ENCODE measurements at regions not wholly inside any gene's neighbourhood (a gene's known extent, or its start where the extent isn't known, plus 50 kb on each side); places are given as distances from the start of the nearest gene placed in this dataset.

- no peak for DNase-seq
Observed at GRCh38 chr3:36197151-36197550, 183.2 kb upstream of the STAC start.

- DNase-seq = no peak
Observed at GRCh38 chr3:36201546-36201945, 178.8 kb upstream of the STAC start.

DNA sequence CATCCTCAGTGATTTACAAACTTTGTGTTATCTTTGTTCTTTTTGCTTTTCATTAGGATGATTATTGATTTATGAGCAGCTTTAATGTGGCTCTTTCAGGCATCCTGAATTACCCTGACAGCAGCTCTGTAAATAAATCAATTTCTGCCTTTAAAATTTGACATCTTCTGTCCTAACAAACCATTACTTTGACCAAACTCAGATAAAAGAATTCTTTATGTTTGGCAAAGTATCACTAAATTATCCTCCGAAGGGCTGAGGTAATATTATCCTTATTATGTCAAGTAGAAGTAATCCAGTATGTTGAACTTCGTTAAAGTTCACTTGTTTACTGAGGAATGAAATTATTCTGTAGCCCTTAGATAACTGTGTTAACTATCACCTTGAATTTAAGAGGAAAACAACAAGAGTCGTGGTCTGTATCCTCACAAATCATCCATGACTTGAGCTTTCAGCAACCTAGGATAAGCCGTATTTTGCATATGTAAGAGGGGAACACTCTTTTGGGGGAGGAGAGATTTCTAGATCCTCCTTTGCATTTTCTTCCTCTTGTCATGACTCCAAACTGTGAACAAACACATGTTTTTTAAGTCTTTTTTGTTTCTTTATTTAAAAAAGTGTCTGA is 173.2 kb upstream of the STAC start:
- DNase-seq = no peak

- no peak for DNase-seq
Observed at GRCh38 chr3:36210840-36211651, 169.3 kb upstream of the STAC start.

DNA sequence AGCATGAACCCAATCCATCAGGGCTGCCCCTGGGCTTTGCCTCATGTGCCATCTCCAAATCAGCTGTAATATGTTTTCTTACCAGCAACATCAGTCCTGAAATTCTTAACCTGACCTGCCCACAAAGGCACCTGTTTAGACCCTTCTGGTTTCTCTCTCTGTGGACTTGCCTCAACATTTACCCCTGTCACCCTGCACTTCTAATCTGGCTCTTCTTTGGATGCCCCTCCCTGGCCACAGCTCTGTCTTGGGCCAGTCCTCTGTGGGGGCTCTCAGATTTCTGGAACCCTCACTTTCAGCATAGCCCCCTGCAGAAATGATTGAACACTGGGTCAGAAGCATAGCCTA is 168.7 kb upstream of the STAC start:
- DNase-seq = no peak

- DNase-seq = no peak
Observed at GRCh38 chr3:36212251-36212650, 168.1 kb upstream of the STAC start.

DNA sequence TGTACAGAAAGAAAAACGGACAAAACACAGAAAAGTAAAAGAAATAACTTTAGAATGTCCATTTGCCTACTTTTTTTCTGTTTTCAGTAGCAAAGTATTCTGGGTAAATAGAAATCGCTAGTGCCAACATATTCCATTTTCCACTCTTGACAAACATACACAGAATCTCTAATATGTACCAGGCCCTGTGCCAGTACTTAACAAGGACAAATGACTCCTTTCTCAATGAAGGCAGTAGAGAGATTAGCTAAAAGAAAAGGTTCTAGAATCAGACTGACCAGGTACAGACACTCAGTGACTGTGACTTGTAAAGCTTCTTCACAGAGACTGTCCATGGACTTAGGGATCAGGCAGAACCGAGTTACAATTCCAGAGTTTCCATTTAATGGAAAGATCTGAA is 165.8 kb upstream of the STAC start:
- DNase-seq = no peak

- no peak for DNase-seq
Observed at GRCh38 chr3:36215241-36215640, 165.1 kb upstream of the STAC start.

GRCh38 chr3:36219398-36219797 is 160.9 kb upstream of the STAC start:
- DNase-seq = no peak

GRCh38 chr3:36220173-36220572 is 160.1 kb upstream of the STAC start:
- DNase-seq = no peak

- DNase-seq = no peak
Observed at GRCh38 chr3:36221975-36222374, 158.3 kb upstream of the STAC start.

- no peak for DNase-seq
Observed at GRCh38 chr3:36227980-36228379, 152.3 kb upstream of the STAC start.

DNA sequence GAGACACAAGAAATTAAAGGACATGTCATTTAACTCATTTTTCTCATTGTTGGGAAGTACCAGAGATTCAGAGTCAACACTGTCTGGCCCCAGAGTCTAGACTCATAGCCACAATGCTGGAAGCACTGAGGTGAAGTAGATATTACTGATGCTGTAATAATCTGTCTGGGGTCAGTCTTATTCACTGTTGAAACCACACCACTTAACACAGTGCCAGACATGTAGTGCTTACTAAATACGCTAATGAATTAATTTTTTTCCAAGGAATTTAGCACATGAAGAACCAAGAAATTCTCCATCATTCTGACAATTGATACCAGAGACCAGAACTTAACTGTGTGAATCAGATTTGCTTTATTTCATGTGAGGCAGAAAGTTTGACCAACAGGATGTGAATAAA is 150.8 kb upstream of the STAC start:
- no peak for DNase-seq

- no peak for DNase-seq
Observed at GRCh38 chr3:36232797-36233489, 147.4 kb upstream of the STAC start.

- no peak for DNase-seq
Observed at GRCh38 chr3:36244728-36245127, 135.6 kb upstream of the STAC start.

DNA sequence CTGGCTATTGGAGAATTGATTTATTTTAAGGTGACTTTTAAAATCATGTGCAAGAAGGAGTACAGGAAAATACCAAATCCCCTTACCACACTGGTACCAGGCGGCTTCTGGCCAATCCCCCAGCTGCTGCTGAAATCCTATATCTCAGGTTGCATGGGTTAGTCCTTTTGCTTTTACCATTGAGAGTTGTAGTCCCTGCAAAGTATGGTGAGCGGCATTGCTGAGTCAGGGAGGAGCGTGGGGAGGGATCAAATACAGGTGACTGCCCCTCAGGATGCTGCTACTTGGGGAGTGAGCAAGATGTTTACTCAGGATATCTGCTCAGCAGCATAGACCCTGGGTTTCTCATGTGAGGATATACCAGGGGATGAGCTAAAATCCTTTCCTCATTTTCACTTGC is 131.9 kb upstream of the STAC start:
- no peak for DNase-seq

DNA sequence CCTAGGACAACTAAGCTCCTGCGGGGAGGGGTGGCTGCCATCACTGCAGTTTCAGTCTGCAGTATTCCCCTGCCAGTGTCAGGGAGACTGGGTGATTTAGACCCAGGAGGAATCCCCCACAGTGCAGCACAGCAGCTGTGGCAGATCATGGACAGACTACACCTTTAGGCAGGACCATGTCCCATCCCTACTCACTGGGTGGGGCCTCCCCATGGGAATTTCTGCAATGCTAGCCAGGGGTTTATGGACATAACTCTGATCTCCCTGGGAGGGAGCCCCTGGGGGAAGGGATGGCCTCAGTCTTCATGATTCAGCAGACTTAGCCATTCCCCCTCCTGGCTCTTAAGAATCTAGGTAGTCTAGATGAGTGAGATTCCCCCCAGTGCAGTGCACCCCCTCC is 130.1 kb upstream of the STAC start:
- no peak for DNase-seq

DNA sequence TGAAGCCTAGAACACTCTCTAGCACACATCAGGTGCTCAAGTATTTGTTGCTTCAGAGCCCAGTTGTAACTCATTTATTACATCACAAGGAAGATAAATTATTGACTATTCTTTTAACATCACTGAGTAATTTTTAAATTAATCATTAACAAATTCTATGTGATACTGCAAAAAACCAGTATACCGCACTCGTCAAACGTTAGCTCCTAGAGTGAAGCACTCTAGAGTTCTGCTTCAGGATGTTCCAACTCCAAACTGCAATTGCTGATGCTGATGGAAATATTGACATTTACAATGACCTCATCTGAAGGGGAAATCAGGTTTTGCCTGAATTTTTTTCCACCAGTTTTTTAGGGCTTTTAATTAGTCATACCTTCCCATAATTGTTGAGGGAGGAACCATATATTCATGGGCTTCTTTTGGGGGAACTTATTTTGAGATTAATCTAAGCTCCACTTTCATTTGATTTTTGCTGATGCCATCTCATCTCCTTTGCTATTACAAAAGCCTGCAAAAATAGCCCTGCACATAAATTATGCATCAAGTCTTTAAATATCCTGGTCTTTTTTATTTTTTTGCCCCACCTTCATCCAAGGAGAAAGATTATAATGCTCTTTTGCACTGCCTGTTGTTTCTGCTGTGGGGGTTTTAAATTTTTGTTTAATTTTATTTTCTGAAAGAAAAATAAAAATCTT is 123.0 kb upstream of the STAC start:
- no peak for DNase-seq

GRCh38 chr3:36258421-36258820 is 121.9 kb upstream of the STAC start:
- no peak for DNase-seq

- no peak for DNase-seq
Observed at GRCh38 chr3:36259580-36259979, 120.7 kb upstream of the STAC start.

DNA sequence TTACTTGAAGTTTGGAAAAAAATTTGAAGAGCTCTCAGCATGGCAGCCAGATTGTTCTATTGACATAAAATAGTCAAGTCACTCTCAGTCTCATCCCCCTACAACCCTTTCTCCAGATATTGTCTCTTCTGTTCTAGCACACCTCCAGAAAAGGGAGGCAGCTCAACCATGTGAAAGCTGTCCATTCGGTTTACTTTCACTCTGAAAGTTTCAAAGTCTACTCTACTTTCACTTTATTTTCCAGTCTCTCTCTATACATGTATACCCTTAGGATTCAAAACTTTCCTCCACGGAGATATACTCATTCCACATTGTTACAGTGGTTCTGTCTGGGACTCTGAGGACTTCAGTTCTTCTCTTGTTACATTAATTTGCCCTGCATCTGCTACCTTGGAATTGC is 111.0 kb upstream of the STAC start:
- DNase-seq = no peak

DNA sequence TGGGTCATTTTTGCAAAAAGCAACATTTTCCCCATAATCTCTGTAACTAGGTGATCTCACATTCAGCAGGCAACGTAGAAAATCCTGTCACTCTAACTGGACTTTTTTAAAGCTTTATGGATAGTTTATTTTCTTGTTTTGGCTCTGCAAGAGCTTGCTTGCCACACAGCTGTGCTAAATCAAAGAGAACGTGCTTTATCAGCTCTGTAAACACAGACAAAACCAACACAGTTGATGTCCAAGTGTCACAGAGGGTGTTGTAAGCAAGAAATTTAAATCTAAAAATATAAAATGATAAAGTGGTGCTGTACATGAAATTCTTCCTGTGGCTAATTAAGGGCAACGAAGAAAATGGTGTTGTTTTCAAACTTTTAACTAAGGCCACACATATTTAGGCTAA is 97.5 kb upstream of the STAC start:
- no peak for DNase-seq

DNA sequence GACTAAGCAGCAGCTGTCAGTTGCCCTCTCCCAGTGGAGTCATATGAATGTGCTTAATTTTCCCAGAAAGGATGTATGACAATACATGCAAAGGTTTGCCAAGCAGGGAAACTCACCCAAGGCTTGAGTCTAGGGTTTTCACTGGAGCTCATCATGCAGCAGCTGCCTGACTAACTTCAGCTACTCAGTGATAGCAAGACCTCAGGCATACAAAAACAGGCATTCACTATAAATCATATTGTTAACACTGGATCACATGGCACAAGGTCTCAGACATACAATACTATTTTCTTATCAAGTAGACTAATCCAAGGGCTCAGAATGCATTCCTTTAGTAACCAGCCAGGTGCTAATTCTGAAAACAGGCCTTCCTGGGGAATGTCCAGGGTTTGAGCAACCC is 85.0 kb upstream of the STAC start:
- no peak for DNase-seq

DNA sequence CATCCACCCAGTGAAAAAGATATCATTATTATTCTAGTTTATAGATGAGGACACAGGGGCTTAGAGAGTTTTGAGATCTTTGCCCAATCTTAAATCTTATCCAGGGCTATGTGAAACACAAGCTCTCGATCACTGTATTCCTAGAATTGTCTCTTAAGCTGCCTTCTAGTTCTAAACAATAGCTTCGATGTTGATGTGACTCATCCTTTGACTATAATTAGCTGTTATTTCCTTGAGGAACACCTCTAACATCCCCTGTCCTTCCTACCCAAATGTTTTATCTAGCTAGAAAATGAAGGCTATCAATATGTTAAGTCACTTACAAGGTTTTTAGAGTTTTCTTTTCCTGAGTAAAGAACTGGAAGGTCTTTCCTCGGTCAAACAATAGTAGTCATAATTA is 83.1 kb upstream of the STAC start:
- DNase-seq = no peak
